HG02885 (cell line): ENCODE measurements at regions not wholly inside any gene's neighbourhood (a gene's known extent, or its start where the extent isn't known, plus 50 kb on each side); places are given as distances from the start of the nearest gene placed in this dataset.

Source experiments
- ATAC-seq: cut with Tn5 transposase; IDR thresholded peaks from one replicate; pipeline ENCODE4 v1.9.1; 2021; ENCODE audit warnings: mild to moderate bottlenecking; ENCODE audit not compliant: unreplicated experiment, poor library complexity

- ATAC-seq, result no peak
Observed at GRCh38 chr3:34547297-34547920, 749.0 kb downstream of the PDCD6IP start.

- no peak for ATAC-seq
Observed at GRCh38 chr3:34567266-34567665, 768.8 kb downstream of the PDCD6IP start.

- ATAC-seq, result no peak
Observed at GRCh38 chr3:34568766-34569165, 770.3 kb downstream of the PDCD6IP start.

GRCh38 chr3:34569437-34569836 is 771.0 kb downstream of the PDCD6IP start:
- ATAC-seq, result no peak

GRCh38 chr3:34570916-34571705 is 772.7 kb downstream of the PDCD6IP start:
- no peak for ATAC-seq

- no peak for ATAC-seq
Observed at GRCh38 chr3:34571714-34572113, 773.3 kb downstream of the PDCD6IP start.

- ATAC-seq, result no peak
Observed at GRCh38 chr3:34575776-34576175, 777.3 kb downstream of the PDCD6IP start.

- ATAC-seq, result no peak
Observed at GRCh38 chr3:34582055-34582454, 783.6 kb downstream of the PDCD6IP start.

- no peak for ATAC-seq
Observed at GRCh38 chr3:34583451-34583850, 785.0 kb downstream of the PDCD6IP start.

GRCh38 chr3:34584971-34585370 is 786.5 kb downstream of the PDCD6IP start:
- no peak for ATAC-seq

GRCh38 chr3:34599595-34599994 is 801.2 kb downstream of the PDCD6IP start:
- ATAC-seq, result no peak

- no peak for ATAC-seq
Observed at GRCh38 chr3:34619990-34620389, 821.6 kb downstream of the PDCD6IP start.

GRCh38 chr3:34626699-34627098 is 828.3 kb downstream of the PDCD6IP start:
- ATAC-seq, result no peak

GRCh38 chr3:34634939-34635338 is 836.5 kb downstream of the PDCD6IP start:
- no peak for ATAC-seq

- ATAC-seq, result no peak
Observed at GRCh38 chr3:34635352-34635850, 837.0 kb downstream of the PDCD6IP start.

- ATAC-seq, result no peak
Observed at GRCh38 chr3:34646911-34647460, 848.6 kb downstream of the PDCD6IP start.

- ATAC-seq, result no peak
Observed at GRCh38 chr3:34650131-34650530, 851.7 kb downstream of the PDCD6IP start.

GRCh38 chr3:34668915-34669314 is 870.5 kb downstream of the PDCD6IP start:
- no peak for ATAC-seq

GRCh38 chr3:34669490-34669889 is 871.1 kb downstream of the PDCD6IP start:
- ATAC-seq, result no peak

- ATAC-seq, result no peak
Observed at GRCh38 chr3:34675383-34676120, 877.1 kb downstream of the PDCD6IP start.

- ATAC-seq, result no peak
Observed at GRCh38 chr3:34676436-34676835, 878.0 kb downstream of the PDCD6IP start.
